ENCODE measurements at regions not wholly inside any gene's neighbourhood (a gene's known extent, or its start where the extent isn't known, plus 50 kb on each side); places are given as distances from the start of the nearest gene placed in this dataset.

GRCh38 chr19:32231691-32232090 is 113.7 kb upstream of the ZNF507 start:
- CTCF ChIA-PET: no interaction called here
- Histone ChIP-seq H3K4me1 (ENCODE audit: control insufficient read depth, insufficient read depth, low read length) (no peaks in the 10 kb centered on the region), H3K9me3 (ENCODE audit: control insufficient read depth, insufficient read depth, low read length) (no peaks in the 10 kb centered on the region), H4K8ac (ENCODE audit: low read depth in 2 of 2, low read length in 2 of 2) (no peak overlapping the region), H3K56ac (ENCODE audit: extremely low read depth, insufficient read depth, low read length) (no peak overlapping the region), H4K5ac (ENCODE audit: low read depth, low read length) (no peak overlapping the region), H3K14ac (replicated peaks; ENCODE audit: low read depth, low read length) (no peak overlapping the region), H2BK20ac (ENCODE audit: low read depth, low read length) (no peak overlapping the region), H4K20me1 (ENCODE audit: insufficient read depth, low read length) (no peaks in the 10 kb centered on the region), H2AK5ac (ENCODE audit: low read depth, low read length) (no peak overlapping the region), H3K9me1 (ENCODE audit: insufficient read depth, low read length) (no peaks in the 10 kb centered on the region), H3K18ac (ENCODE audit: low read depth, low read length) (no peak overlapping the region), H3K27ac (ENCODE audit: insufficient read depth, low read length) (no peak overlapping the region), H2BK120ac (ENCODE audit: low read depth, low read length) (no peak overlapping the region), H3K79me1 (ENCODE audit: low read depth in 1 of 2, low read length in 2 of 2) (no peaks in the 10 kb centered on the region), H4K91ac (ENCODE audit: insufficient read depth, low read depth, low read length) (no peak overlapping the region), H3K4me2 (ENCODE audit: low read depth, low read length) (no peak overlapping the region), H2AK9ac (replicated peaks; ENCODE audit: low read depth, low read length, poor library complexity) (no peak overlapping the region), H3K27me3 (ENCODE audit: control insufficient read depth, insufficient read depth, low read length) (no peaks in the 10 kb centered on the region), H2AFZ (replicated peaks; ENCODE audit: low read length, poor library complexity) (no peak overlapping the region), H3K23ac (ENCODE audit: low read depth, low read length) (no peak overlapping the region), H2BK5ac (ENCODE audit: low read depth, low read length, poor library complexity, severe bottlenecking) (no peak overlapping the region), H3K9ac (ENCODE audit: low read depth, low read length) (no peak overlapping the region), H2BK15ac (ENCODE audit: low read depth, low read length) (no peak overlapping the region), H3K4ac (ENCODE audit: low read depth, low read length) (no peak overlapping the region), H3K36me3 (ENCODE audit: control insufficient read depth, insufficient read depth, low read length) (no peaks in the 10 kb centered on the region), H3K4me3 (ENCODE audit: insufficient read depth, low read depth, low read length) (no peak overlapping the region)
- POLR2A ChIA-PET (ENCODE audit: unreplicated experiment): no interaction called here
- no peak for TF ChIP-seq CHD1 (IDR thresholded peaks at IDR 0.05; ENCODE audit: low read depth, low read length)
- TF ChIP-seq ELK1 (IDR thresholded peaks at IDR 0.05; ENCODE audit: borderline replicate concordance, low read depth, low read length): no peak
- no peak for TF ChIP-seq MAFK (IDR thresholded peaks at IDR 0.05; ENCODE audit: low read depth, low read length)
- TF ChIP-seq USF2 (IDR thresholded peaks at IDR 0.05; ENCODE audit: low read depth, low read length): no peak
- no peak for TF ChIP-seq BHLHE40 (IDR thresholded peaks at IDR 0.05; ENCODE audit: low read depth, low read length)
- TF ChIP-seq RCOR1 (IDR thresholded peaks at IDR 0.05; ENCODE audit: insufficient replicate concordance, low read length): no peak
- no peak for TF ChIP-seq RFX5 (IDR thresholded peaks at IDR 0.05; ENCODE audit: low read depth, low read length)
- no peak for TF ChIP-seq CTCF (conservative IDR thresholded peaks at IDR 0.05; ENCODE audit: low read depth, low read length)
- no peak for TF ChIP-seq POLR2A (IDR thresholded peaks at IDR 0.05; ENCODE audit: low read depth, low read length)
- no peak for TF ChIP-seq FOS (IDR thresholded peaks at IDR 0.05; ENCODE audit: low read depth, low read length)
- TF ChIP-seq CEBPB (IDR thresholded peaks at IDR 0.05; ENCODE audit: low read depth, low read length): no peak
- TF ChIP-seq RAD21 (IDR thresholded peaks at IDR 0.05; ENCODE audit: low read length): no peak
- BruUV-seq (replicated peaks): no TSS peak
- ATAC-seq (ENCODE audit: low read depth): no peak
- no peak for DNase-seq
- dilution Hi-C loops (cut with HindIII; ENCODE audit: low sequenced_read_pairs, unreplicated experiment) (no loop called here), in situ Hi-C loops (cut with MboI; ENCODE audit: low sequenced_read_pairs) (loop anchor here (25.0 kb wide), 1 partner anchor 1169 kb away; no protein-coding TSS in a partner anchor), intact Hi-C loops (cut with micrococcal nuclease) (no loop called here)
- 67% methylated on average over 3 of the region's 6 CpGs; no CpG with 5 or more reads in 1 of the 2 experiments for WGBS, 2 experiments (ENCODE audit: extremely low coverage in 2 of 2, insufficient read length in 1 of 2)

Measured in IMR-90 (cell line).